OCI-LY3 (cell line): ENCODE measurements at regions not wholly inside any gene's neighbourhood (a gene's known extent, or its start where the extent isn't known, plus 50 kb on each side); places are given as distances from the start of the nearest gene placed in this dataset.

Experiments used
- CTCF ChIP-seq: fragments of 200-600, 300-600 bp; sonication (generic); IDR thresholded peaks from 2 replicates; pipeline ENCODE4 v1.5.1; 2014; ENCODE audit warnings: antibody characterized with exemption, low read length, low read depth
- EZH2phosphoT487 ChIP-seq: fragments of 200-600 bp; shearing (Covaris generic); IDR thresholded peaks from 2 replicates; pipeline ENCODE4 v1.6.1; 2018; ENCODE audit warnings: antibody characterized with exemption, mixed run types, low read depth

- TF ChIP-seq EZH2phosphoT487 (no peak), CTCF (no peak)
Measured at GRCh38 chr15:45921978-45922377, 287.1 kb downstream of the SQOR start.
